Chondrocyte (in vitro differentiated cells): ENCODE measurements at regions not wholly inside any gene's neighbourhood (a gene's known extent, or its start where the extent isn't known, plus 50 kb on each side); places are given as distances from the start of the nearest gene placed in this dataset.

ENCODE experiments used
- DNase-seq: peaks from one replicate; pipeline ENCODE4 v3.0.0; 2021; ENCODE audit warnings: mixed read lengths, low spot score
- H3K27ac Mint-ChIP-seq: one replicate; pipeline ENCODE4 v1.8.0; 2021; ENCODE audit warnings: mild to moderate bottlenecking, moderate library complexity, mixed read lengths; ENCODE audit not compliant: unreplicated experiment
- H3K27me3 Mint-ChIP-seq: 2 replicates; pipeline ENCODE4 v1.8.0; 2021; ENCODE audit warnings: low read depth, mixed read lengths
- H3K36me3 Mint-ChIP-seq: 2 replicates; pipeline ENCODE4 v1.8.0; 2021; ENCODE audit warnings: low read depth, mixed read lengths
- H3K4me1 Mint-ChIP-seq: 2 replicates; pipeline ENCODE4 v1.8.0; 2021; ENCODE audit warnings: low read depth, mild to moderate bottlenecking, mixed read lengths
- H3K4me3 Mint-ChIP-seq: one replicate; pipeline ENCODE4 v1.8.0; 2021; ENCODE audit warnings: mild to moderate bottlenecking, moderate library complexity, mixed read lengths; ENCODE audit not compliant: unreplicated experiment
- H3K9me3 Mint-ChIP-seq: 2 replicates; pipeline ENCODE4 v1.8.0; 2021; ENCODE audit warnings: low read depth, mixed read lengths
- CTCF ChIP-seq: fragments of 200-600 bp; sonication (generic); IDR thresholded peaks from 2 replicates; pipeline ENCODE4 v1.5.0; 2021; ENCODE audit warnings: antibody characterized with exemption, mild to moderate bottlenecking, moderate library complexity

GRCh38 chr18:54675076-54675475, 84.0 kb downstream of the DYNAP start:
- Mint-ChIP-seq H3K4me1 (peaks cover 5% of the 10 kb centered on the region), H3K4me3 (no peak overlapping the region), H3K27me3 (no peaks in the 10 kb centered on the region), H3K9me3 (peaks cover 6% of the 10 kb centered on the region), H3K36me3 (no peaks in the 10 kb centered on the region), H3K27ac (no peak overlapping the region)
- TF ChIP-seq CTCF: no peak
- DNase-seq: no peak

GRCh38 chr18:54679318-54680149, 88.5 kb downstream of the DYNAP start:
- H3K27ac Mint-ChIP-seq: no peak overlapping the region
- peaks cover 6% of the 10 kb centered on the region for H3K4me1 Mint-ChIP-seq
- peaks cover 3% of the 10 kb centered on the region for H3K27me3 Mint-ChIP-seq
- peak; percentile 91 for TF ChIP-seq CTCF
- H3K4me3 Mint-ChIP-seq: no peak overlapping the region
- H3K36me3 Mint-ChIP-seq: no peaks in the 10 kb centered on the region
- peaks cover 6% of the 10 kb centered on the region for H3K9me3 Mint-ChIP-seq
- no peak for DNase-seq

- H3K27me3 Mint-ChIP-seq: peaks cover 4% of the 10 kb centered on the region
- no peak for DNase-seq
- H3K4me1 Mint-ChIP-seq: peaks cover 6% of the 10 kb centered on the region
- no peaks in the 10 kb centered on the region for H3K9me3 Mint-ChIP-seq
- no peak for TF ChIP-seq CTCF
- H3K4me3 Mint-ChIP-seq: no peak overlapping the region
- no peak overlapping the region for H3K27ac Mint-ChIP-seq
- H3K36me3 Mint-ChIP-seq: no peaks in the 10 kb centered on the region
These were observed 93.7 kb downstream of the DYNAP start for GRCh38 chr18:54684784-54685183.

GRCh38 chr18:54689319-54689718, 98.3 kb downstream of the DYNAP start:
- Mint-ChIP-seq H3K4me1 (peaks cover 6% of the 10 kb centered on the region), H3K9me3 (peaks cover 8% of the 10 kb centered on the region), H3K27me3 (peaks cover 6% of the 10 kb centered on the region), H3K36me3 (no peaks in the 10 kb centered on the region), H3K27ac (no peak overlapping the region), H3K4me3 (no peak overlapping the region)
- no peak for TF ChIP-seq CTCF
- no peak for DNase-seq

- TF ChIP-seq CTCF: no peak
- DNase-seq: no peak
- Mint-ChIP-seq H3K4me1 (no peaks in the 10 kb centered on the region), H3K9me3 (peaks cover 11% of the 10 kb centered on the region), H3K27ac (no peak overlapping the region), H3K27me3 (peaks cover 5% of the 10 kb centered on the region), H3K36me3 (no peaks in the 10 kb centered on the region), H3K4me3 (no peak overlapping the region)
These were observed 99.2 kb downstream of the DYNAP start for GRCh38 chr18:54690198-54690597.
